Uterus (tissue), 3 donors: ENCODE measurements at regions not wholly inside any gene's neighbourhood (a gene's known extent, or its start where the extent isn't known, plus 50 kb on each side); places are given as distances from the start of the nearest gene placed in this dataset.

Source experiments
- DNase-seq, 2 donors: peaks; one replicate each; pipeline ENCODE4 v3.0.0-alpha.2; 2019 to 2020
- H3K27ac ChIP-seq, 2 donors: fragments of 200-600 bp; sonication (generic); 1 replicate in 1 of 2; 2 replicates in 1 of 2; pipeline ENCODE4 v1.5.1; 2016 to 2018
- H3K27me3 ChIP-seq, 2 donors: fragments of 200-600 bp; sonication (generic); one replicate each; pipeline ENCODE4 v1.5.1; 2018 to 2019; ENCODE audit warnings: control low read depth in 1 of 2
- H3K36me3 ChIP-seq, 2 donors: fragments of 200-600 bp; sonication (generic); one replicate each; pipeline ENCODE4 v1.5.1; 2019; ENCODE audit warnings: control low read depth in 1 of 2
- H3K4me1 ChIP-seq, 2 donors: fragments of 200-600 bp; sonication (generic); one replicate each; pipeline ENCODE4 v1.5.1; 2018 to 2019; ENCODE audit warnings: control low read depth in 1 of 2
- H3K4me3 ChIP-seq, 2 donors: fragments of 200-600 bp; sonication (generic); 1 replicate in 1 of 2; 2 replicates in 1 of 2; pipeline ENCODE4 v1.5.1; 2018 to 2019; ENCODE audit warnings: mild to moderate bottlenecking in 1 of 2
- H3K9me3 ChIP-seq, 2 donors: fragments of 200-600 bp; sonication (generic); one replicate each; pipeline ENCODE4 v1.5.1; 2019; ENCODE audit warnings: control low read depth in 1 of 2
- POLR2A ChIP-seq, 2 donors: fragments of 450-650 bp; IDR thresholded peaks; one replicate each; pipeline ENCODE4 v1.6.1; 2016; ENCODE audit warnings: antibody characterized with exemption in 2 of 2, mild to moderate bottlenecking in 1 of 2, moderate library complexity in 1 of 2
- intact Hi-C: fragments of 100-400 bp; cut with DNase I; formaldehyde crosslinking; loops from one replicate; pipeline ENCODE4 v1.15.1; 2023; ENCODE audit warnings: low total_unique reads
- TF ChIP-seq, protein P1 (sequence below), 4 experiments: fragments of 200-600 bp in 2 of 4; fragments of 450-650 bp in 2 of 4; sonication (generic) in 2 of 4; IDR thresholded peaks; one replicate each; pipeline ENCODE4 v1.5.1; 2016 to 2019; ENCODE audit warnings: antibody characterized with exemption in 4 of 4, mild to moderate bottlenecking in 2 of 4, moderate library complexity in 1 of 4
- donor health status: DM: yes; HTN: yes; CAD: no.

DNA sequence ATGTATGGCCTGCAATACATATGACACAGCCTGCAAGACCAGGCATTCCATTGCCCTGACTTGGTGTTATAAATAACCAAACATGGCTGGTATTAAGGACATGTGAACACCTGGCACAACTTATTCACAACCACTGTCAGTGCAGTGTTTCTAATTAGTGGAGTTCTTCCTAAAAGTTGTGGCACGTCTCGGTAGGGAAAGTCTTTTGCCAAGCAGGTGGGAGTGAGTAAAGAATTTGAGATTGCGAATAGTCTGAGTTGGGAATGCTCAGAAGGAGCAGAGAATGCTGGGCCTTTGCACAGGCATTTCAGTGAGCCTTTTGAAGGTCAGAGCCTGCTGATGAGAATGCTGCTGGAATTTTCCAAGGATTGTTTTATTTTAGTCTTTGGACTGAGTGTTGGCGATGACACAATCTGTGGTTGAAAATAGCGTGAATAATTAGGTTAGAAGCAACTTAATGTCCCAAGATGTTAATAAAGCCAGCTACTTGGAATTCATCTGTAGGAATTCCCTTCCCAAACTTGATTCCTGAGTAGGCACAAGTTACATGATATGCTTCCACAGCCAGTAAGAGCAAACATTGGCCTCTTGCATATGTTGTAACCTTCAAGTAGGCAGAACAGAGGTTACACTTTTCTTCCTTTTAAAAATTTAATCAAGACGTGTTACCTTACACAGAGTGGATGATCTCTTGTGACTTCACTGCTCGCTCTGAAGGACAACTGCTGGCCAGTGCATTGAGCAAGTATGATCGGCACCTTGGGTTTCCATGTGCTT lies 83.6 kb upstream of the PGRMC2 start:
- no peak for TF ChIP-seq POLR2A (IDR thresholded peaks at IDR 0.05)
- TF ChIP-seq, protein P1, sequence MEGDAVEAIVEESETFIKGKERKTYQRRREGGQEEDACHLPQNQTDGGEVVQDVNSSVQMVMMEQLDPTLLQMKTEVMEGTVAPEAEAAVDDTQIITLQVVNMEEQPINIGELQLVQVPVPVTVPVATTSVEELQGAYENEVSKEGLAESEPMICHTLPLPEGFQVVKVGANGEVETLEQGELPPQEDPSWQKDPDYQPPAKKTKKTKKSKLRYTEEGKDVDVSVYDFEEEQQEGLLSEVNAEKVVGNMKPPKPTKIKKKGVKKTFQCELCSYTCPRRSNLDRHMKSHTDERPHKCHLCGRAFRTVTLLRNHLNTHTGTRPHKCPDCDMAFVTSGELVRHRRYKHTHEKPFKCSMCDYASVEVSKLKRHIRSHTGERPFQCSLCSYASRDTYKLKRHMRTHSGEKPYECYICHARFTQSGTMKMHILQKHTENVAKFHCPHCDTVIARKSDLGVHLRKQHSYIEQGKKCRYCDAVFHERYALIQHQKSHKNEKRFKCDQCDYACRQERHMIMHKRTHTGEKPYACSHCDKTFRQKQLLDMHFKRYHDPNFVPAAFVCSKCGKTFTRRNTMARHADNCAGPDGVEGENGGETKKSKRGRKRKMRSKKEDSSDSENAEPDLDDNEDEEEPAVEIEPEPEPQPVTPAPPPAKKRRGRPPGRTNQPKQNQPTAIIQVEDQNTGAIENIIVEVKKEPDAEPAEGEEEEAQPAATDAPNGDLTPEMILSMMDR (IDR thresholded peaks at IDR 0.05): no peak
- Histone ChIP-seq H3K9me3 (no peaks in the 10 kb centered on the region), H3K27ac (peak overlapping the region; percentile 56 to 63), H3K27me3 (no peaks in the 10 kb centered on the region), H3K4me3 (no peak overlapping the region), H3K4me1 (no peaks in the 10 kb centered on the region), H3K36me3 (no peaks in the 10 kb centered on the region)
- DNase-seq: no peak
- intact Hi-C loops: no loop called here

GRCh38 chr4:128366212-128366611 lies 78.6 kb upstream of the PGRMC2 start:
- no peak overlapping the region for H3K4me3 ChIP-seq
- H3K36me3 ChIP-seq: no peaks in the 10 kb centered on the region
- TF ChIP-seq POLR2A (IDR thresholded peaks at IDR 0.05): no peak
- TF ChIP-seq, protein P1 (IDR thresholded peaks at IDR 0.05): no peak
- DNase-seq: no peak
- H3K9me3 ChIP-seq: no peaks in the 10 kb centered on the region
- H3K27ac ChIP-seq: no peak overlapping the region
- no peaks in the 10 kb centered on the region for H3K27me3 ChIP-seq
- intact Hi-C loops: no loop called here
- H3K4me1 ChIP-seq: no peaks in the 10 kb centered on the region

DNA sequence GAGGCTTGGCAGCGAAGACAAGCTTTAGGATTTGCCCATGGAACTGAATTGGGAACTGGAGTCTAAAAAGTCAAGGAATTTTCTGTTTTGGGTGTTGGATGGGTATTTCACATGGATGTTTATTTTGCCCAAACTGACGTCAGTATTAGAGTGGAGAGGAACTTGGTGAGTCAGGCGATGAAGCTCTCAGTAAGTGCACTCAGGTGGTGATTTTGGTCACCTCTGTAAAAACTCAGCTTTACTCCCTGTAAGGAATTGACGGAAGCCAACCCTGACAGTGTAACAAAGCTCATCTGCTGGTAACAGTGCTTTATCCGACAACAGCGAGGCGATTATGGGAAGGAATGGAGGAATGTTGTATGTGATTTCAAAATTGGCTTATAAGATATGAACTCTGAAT lies 77.0 kb upstream of the PGRMC2 start:
- intact Hi-C loops: no loop called here
- no peaks in the 10 kb centered on the region for H3K27me3 ChIP-seq
- no peaks in the 10 kb centered on the region for H3K4me1 ChIP-seq
- no peaks in the 10 kb centered on the region for H3K9me3 ChIP-seq
- H3K27ac ChIP-seq: no peak overlapping the region
- no peak for DNase-seq
- no peak for TF ChIP-seq POLR2A (IDR thresholded peaks at IDR 0.05)
- H3K36me3 ChIP-seq: no peaks in the 10 kb centered on the region
- H3K4me3 ChIP-seq: no peak overlapping the region

- DNase-seq: no peak
- intact Hi-C loops: no loop called here
- no peaks in the 10 kb centered on the region for H3K4me1 ChIP-seq
- no peak overlapping the region for H3K27ac ChIP-seq
- no peaks in the 10 kb centered on the region for H3K27me3 ChIP-seq
- H3K4me3 ChIP-seq: no peak overlapping the region
- TF ChIP-seq, protein P1 (IDR thresholded peaks at IDR 0.05): no peak
- TF ChIP-seq POLR2A (IDR thresholded peaks at IDR 0.05): no peak
- H3K9me3 ChIP-seq: no peaks in the 10 kb centered on the region
- no peaks in the 10 kb centered on the region for H3K36me3 ChIP-seq
These were observed 76.4 kb upstream of the PGRMC2 start for GRCh38 chr4:128363966-128364365.

DNA sequence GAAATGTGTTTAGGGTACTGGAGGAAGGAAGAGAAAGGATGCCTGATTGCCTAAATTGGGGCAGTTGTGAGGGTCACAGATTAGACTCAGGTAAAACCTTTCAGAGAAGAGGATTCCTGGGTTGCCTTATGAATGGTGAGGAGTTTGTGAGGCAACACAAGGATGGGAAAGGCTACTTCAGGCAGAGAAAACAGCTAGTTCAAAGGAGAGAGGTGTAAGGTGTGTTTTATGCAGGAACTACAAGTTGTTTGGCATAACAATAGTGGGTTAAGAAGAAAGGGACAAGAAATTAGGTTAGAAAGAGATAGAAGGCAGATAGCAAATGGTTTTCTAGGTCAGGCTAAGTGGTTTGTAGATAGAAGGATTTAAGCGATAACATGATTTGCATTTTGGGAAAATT lies 75.1 kb upstream of the PGRMC2 start:
- Histone ChIP-seq H3K27ac (no peak overlapping the region), H3K4me1 (no peaks in the 10 kb centered on the region), H3K4me3 (no peak overlapping the region), H3K9me3 (no peaks in the 10 kb centered on the region), H3K36me3 (no peaks in the 10 kb centered on the region), H3K27me3 (no peaks in the 10 kb centered on the region)
- DNase-seq: no peak
- intact Hi-C loops: no loop called here
- TF ChIP-seq, protein P1 (IDR thresholded peaks at IDR 0.05): no peak
- no peak for TF ChIP-seq POLR2A (IDR thresholded peaks at IDR 0.05)
